ENCODE measurements at regions not wholly inside any gene's neighbourhood (a gene's known extent, or its start where the extent isn't known, plus 50 kb on each side); places are given as distances from the start of the nearest gene placed in this dataset.

DNA sequence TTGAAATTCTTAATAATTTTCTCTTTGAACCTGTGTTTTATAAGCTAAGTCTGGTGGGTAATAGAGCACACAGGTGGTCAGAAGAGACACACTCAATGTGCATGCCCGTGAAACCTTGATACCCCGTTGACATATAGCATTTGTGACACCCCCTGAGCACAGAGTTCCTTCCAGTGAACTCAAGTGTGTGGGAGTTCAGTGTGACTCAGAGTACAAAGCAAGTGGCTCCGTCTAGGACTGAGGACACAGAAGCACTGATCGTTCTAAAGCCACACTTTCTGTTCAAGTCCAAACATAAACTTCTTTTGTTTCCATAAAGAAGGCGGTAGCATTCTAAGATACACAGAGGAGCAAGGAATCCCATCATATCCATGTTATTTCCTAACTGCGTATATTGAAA lies 523.6 kb downstream of the PID1 start:
- TF ChIP-seq POLR2AphosphoS5 (IDR thresholded peaks at IDR 0.05; ENCODE audit: low read depth): no peak
- TF ChIP-seq, protein P1, sequence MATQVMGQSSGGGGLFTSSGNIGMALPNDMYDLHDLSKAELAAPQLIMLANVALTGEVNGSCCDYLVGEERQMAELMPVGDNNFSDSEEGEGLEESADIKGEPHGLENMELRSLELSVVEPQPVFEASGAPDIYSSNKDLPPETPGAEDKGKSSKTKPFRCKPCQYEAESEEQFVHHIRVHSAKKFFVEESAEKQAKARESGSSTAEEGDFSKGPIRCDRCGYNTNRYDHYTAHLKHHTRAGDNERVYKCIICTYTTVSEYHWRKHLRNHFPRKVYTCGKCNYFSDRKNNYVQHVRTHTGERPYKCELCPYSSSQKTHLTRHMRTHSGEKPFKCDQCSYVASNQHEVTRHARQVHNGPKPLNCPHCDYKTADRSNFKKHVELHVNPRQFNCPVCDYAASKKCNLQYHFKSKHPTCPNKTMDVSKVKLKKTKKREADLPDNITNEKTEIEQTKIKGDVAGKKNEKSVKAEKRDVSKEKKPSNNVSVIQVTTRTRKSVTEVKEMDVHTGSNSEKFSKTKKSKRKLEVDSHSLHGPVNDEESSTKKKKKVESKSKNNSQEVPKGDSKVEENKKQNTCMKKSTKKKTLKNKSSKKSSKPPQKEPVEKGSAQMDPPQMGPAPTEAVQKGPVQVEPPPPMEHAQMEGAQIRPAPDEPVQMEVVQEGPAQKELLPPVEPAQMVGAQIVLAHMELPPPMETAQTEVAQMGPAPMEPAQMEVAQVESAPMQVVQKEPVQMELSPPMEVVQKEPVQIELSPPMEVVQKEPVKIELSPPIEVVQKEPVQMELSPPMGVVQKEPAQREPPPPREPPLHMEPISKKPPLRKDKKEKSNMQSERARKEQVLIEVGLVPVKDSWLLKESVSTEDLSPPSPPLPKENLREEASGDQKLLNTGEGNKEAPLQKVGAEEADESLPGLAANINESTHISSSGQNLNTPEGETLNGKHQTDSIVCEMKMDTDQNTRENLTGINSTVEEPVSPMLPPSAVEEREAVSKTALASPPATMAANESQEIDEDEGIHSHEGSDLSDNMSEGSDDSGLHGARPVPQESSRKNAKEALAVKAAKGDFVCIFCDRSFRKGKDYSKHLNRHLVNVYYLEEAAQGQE (IDR thresholded peaks at IDR 0.05; ENCODE audit: insufficient replicate concordance, low read depth): no peak
- TF ChIP-seq, protein P2, sequence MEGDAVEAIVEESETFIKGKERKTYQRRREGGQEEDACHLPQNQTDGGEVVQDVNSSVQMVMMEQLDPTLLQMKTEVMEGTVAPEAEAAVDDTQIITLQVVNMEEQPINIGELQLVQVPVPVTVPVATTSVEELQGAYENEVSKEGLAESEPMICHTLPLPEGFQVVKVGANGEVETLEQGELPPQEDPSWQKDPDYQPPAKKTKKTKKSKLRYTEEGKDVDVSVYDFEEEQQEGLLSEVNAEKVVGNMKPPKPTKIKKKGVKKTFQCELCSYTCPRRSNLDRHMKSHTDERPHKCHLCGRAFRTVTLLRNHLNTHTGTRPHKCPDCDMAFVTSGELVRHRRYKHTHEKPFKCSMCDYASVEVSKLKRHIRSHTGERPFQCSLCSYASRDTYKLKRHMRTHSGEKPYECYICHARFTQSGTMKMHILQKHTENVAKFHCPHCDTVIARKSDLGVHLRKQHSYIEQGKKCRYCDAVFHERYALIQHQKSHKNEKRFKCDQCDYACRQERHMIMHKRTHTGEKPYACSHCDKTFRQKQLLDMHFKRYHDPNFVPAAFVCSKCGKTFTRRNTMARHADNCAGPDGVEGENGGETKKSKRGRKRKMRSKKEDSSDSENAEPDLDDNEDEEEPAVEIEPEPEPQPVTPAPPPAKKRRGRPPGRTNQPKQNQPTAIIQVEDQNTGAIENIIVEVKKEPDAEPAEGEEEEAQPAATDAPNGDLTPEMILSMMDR (IDR thresholded peaks at IDR 0.05; ENCODE audit: insufficient read depth, low read length): no peak
- no peak for TF ChIP-seq GABPA (IDR thresholded peaks at IDR 0.05; ENCODE audit: low read depth)
- TF ChIP-seq SPI1 (IDR thresholded peaks at IDR 0.05; ENCODE audit: borderline replicate concordance, low read depth): no peak
- Histone ChIP-seq H3K27me3 (ENCODE audit: insufficient read depth, poor library complexity, severe bottlenecking) (no peaks in the 10 kb centered on the region), H3K4me3 (replicated peaks; ENCODE audit: insufficient read depth, low read length) (no peak overlapping the region), H3K27ac (replicated peaks) (no peak overlapping the region)
- no peak for DNase-seq (ENCODE audit: low read depth in 1 of 2, low spot score in 1 of 2)

DNA sequence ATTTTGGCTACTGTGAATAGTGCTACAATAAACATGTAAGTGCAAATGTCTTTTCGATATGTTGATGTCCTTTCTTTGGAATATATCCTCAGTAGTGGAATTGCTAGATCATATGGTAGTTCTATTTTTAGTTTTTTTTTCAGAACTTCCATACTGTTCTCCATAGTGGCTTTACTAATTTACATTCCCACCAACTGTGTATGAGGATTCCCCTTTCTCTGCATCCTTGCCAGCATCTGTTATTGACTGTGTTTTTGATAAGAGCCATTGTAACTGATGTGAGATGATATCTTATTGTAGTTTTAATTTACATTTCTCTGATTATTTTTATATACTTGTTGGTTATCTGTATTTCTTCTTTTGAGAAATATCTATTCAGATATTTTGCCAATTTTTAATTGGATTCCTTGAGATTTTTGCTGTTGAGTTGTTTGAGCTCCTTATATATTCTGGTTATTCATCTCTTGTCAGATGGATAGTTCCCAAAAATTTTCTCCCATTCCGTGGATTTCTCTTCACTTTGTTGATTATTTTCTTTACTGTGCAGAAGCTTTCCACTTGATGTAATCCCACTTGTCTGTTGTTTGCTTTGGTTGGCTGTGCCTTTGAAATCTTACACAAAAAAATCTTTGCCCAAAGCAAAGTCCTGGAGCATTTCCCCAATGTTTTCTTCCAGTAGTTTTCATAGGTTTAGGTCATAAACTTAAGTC lies 532.3 kb downstream of the PID1 start:
- no peak for TF ChIP-seq GABPA (IDR thresholded peaks at IDR 0.05; ENCODE audit: low read depth)
- TF ChIP-seq SPI1 (IDR thresholded peaks at IDR 0.05; ENCODE audit: borderline replicate concordance, low read depth): no peak
- TF ChIP-seq POLR2AphosphoS5 (IDR thresholded peaks at IDR 0.05; ENCODE audit: low read depth): no peak
- TF ChIP-seq, protein P2 (IDR thresholded peaks at IDR 0.05; ENCODE audit: insufficient read depth, low read length): no peak
- TF ChIP-seq, protein P1 (IDR thresholded peaks at IDR 0.05; ENCODE audit: insufficient replicate concordance, low read depth): no peak
- Histone ChIP-seq H3K27ac (replicated peaks) (no peak overlapping the region), H3K27me3 (ENCODE audit: insufficient read depth, poor library complexity, severe bottlenecking) (no peaks in the 10 kb centered on the region), H3K4me3 (replicated peaks; ENCODE audit: insufficient read depth, low read length) (no peak overlapping the region)
- DNase-seq (ENCODE audit: low read depth in 1 of 2, low spot score in 1 of 2): no peak

DNA sequence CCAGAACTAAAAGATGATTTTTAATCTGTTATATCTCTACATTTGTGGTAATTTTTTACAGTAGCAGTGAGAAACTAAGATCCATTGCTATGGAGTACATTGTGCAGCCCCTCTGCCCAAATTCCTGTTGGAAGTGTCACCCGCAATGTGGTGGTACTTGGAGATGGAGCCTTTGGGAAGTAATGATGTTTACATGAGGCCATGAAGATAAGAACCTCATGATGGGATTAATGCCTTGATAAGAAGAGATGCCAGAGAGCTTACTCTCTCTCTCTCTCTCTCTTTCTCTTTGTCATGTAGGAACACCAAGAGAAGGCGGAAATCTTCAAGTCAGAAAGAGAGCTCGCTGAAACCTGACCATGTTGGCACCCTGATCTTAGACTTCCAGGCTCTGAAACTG lies 535.4 kb downstream of the PID1 start:
- no peak overlapping the region for H3K4me3 ChIP-seq (replicated peaks; ENCODE audit: insufficient read depth, low read length)
- H3K27ac ChIP-seq (replicated peaks): no peak overlapping the region
- TF ChIP-seq, protein P2 (IDR thresholded peaks at IDR 0.05; ENCODE audit: insufficient read depth, low read length): no peak
- TF ChIP-seq GABPA (IDR thresholded peaks at IDR 0.05; ENCODE audit: low read depth) (no peak), SPI1 (IDR thresholded peaks at IDR 0.05; ENCODE audit: borderline replicate concordance, low read depth) (no peak)
- TF ChIP-seq, protein P1 (IDR thresholded peaks at IDR 0.05; ENCODE audit: insufficient replicate concordance, low read depth): no peak
- H3K27me3 ChIP-seq (ENCODE audit: insufficient read depth, poor library complexity, severe bottlenecking): no peaks in the 10 kb centered on the region
- no peak for DNase-seq (ENCODE audit: low read depth in 1 of 2, low spot score in 1 of 2)

Measured in HL-60 (cell line).